Keratinocyte (primary cell): ENCODE measurements at regions not wholly inside any gene's neighbourhood (a gene's known extent, or its start where the extent isn't known, plus 50 kb on each side); places are given as distances from the start of the nearest gene placed in this dataset.

Source experiments
- DNase-seq: peaks from one replicate; pipeline ENCODE4 v3.0.0-alpha.2; 2011; ENCODE audit warnings: low read depth, missing footprints, low spot score
- FAIRE-seq: peaks from 2 replicates; lab custom pipeline; 2011; peaks lifted over from hg19 to GRCh38; lab: Jason Lieb, UNC
- H2AFZ ChIP-seq: 2 replicates; pipeline ENCODE4 v1.6.0; 2012; ENCODE audit warnings: low read length, control low read depth, inconsistent platforms; ENCODE audit not compliant: control insufficient read depth
- H3K27ac ChIP-seq: 2 replicates; pipeline ENCODE4 v1.5.1; 2011; ENCODE audit warnings: low read length; ENCODE audit not compliant: control insufficient read depth, insufficient read depth
- H3K27me3 ChIP-seq: 3 replicates; pipeline ENCODE4 v1.6.0; 2011; ENCODE audit warnings: low read length; ENCODE audit not compliant: control insufficient read depth, insufficient read depth; ENCODE audit errors: extremely low read depth
- H3K36me3 ChIP-seq, 2 experiments: 2 replicates in 1 of 2; 3 replicates in 1 of 2; pipeline ENCODE4 v1.5.1; 2011; ENCODE audit warnings: low read length in 2 of 2, mild to moderate bottlenecking in 1 of 2; ENCODE audit not compliant: control insufficient read depth in 2 of 2, insufficient read depth in 2 of 2; ENCODE audit errors: extremely low read depth in 1 of 2
- H3K4me1 ChIP-seq: 3 replicates; pipeline ENCODE4 v1.5.1; 2011; ENCODE audit warnings: low read length; ENCODE audit not compliant: control insufficient read depth, insufficient read depth; ENCODE audit errors: extremely low read depth
- H3K4me2 ChIP-seq: 3 replicates; pipeline ENCODE4 v1.6.0; 2011; ENCODE audit warnings: low read depth, low read length; ENCODE audit not compliant: control insufficient read depth, insufficient read depth; ENCODE audit errors: extremely low read depth
- H3K4me3 ChIP-seq, 3 experiments: fragments of 200-600 bp in 1 of 3; sonication (generic) in 1 of 3; 2 replicates in 2 of 3; 3 replicates in 1 of 3; pipeline ENCODE4 v1.5.1; 2011 to 2016; ENCODE audit warnings: low read length in 3 of 3, mild to moderate bottlenecking in 3 of 3, control low read depth in 2 of 3, inconsistent platforms in 1 of 3, low read depth in 1 of 3, mixed read lengths in 1 of 3, mixed run types in 1 of 3, moderate library complexity in 1 of 3; ENCODE audit not compliant: control insufficient read depth in 2 of 3, insufficient read depth in 2 of 3; ENCODE audit errors: extremely low read depth in 1 of 3
- H3K79me2 ChIP-seq: 2 replicates; pipeline ENCODE4 v1.6.0; 2012; ENCODE audit warnings: low read length; ENCODE audit not compliant: control insufficient read depth, insufficient read depth
- H3K9ac ChIP-seq: 3 replicates; pipeline ENCODE4 v1.6.0; 2011; ENCODE audit warnings: low read length; ENCODE audit not compliant: control insufficient read depth, insufficient read depth; ENCODE audit errors: extremely low read depth
- H3K9me1 ChIP-seq: 3 replicates; pipeline ENCODE4 v1.6.0; 2011; ENCODE audit warnings: low read length; ENCODE audit not compliant: control insufficient read depth, insufficient read depth; ENCODE audit errors: extremely low read depth
- H3K9me3 ChIP-seq: 2 replicates; pipeline ENCODE4 v1.5.1; 2012; ENCODE audit warnings: low read depth, low read length; ENCODE audit not compliant: control insufficient read depth
- H4K20me1 ChIP-seq: 3 replicates; pipeline ENCODE4 v1.6.0; 2011; ENCODE audit warnings: low read length; ENCODE audit not compliant: control insufficient read depth, insufficient read depth; ENCODE audit errors: extremely low read depth
- EZH2 ChIP-seq: IDR thresholded peaks from one replicate; pipeline ENCODE4 v1.6.1; 2012; ENCODE audit warnings: inconsistent platforms, mild to moderate bottlenecking, low read length, moderate library complexity
- dilution Hi-C: fragments of 300-500 bp; cut with MboI; formaldehyde crosslinking; loops from one replicate; pipeline ENCODE4 v1.7.0; 2020; ENCODE audit warnings: low sequenced_read_pairs; ENCODE audit not compliant: extremely low pct_ligation_motif_present
- TF ChIP-seq, protein P1 (sequence below), 3 experiments: IDR thresholded peaks in 1 of 3; conservative IDR thresholded peaks in 1 of 3; optimal IDR thresholded peaks in 1 of 3; 2 replicates in 2 of 3; 3 replicates in 1 of 3; pipeline versions ENCODE3 to v1.5.1; 2011; ENCODE audit warnings: low read length in 3 of 3, mild to moderate bottlenecking in 3 of 3, moderate library complexity in 2 of 3, control low read depth in 1 of 3, inconsistent platforms in 1 of 3; ENCODE audit not compliant: insufficient read depth in 2 of 3; ENCODE audit errors: extremely low read depth in 1 of 3

DNA sequence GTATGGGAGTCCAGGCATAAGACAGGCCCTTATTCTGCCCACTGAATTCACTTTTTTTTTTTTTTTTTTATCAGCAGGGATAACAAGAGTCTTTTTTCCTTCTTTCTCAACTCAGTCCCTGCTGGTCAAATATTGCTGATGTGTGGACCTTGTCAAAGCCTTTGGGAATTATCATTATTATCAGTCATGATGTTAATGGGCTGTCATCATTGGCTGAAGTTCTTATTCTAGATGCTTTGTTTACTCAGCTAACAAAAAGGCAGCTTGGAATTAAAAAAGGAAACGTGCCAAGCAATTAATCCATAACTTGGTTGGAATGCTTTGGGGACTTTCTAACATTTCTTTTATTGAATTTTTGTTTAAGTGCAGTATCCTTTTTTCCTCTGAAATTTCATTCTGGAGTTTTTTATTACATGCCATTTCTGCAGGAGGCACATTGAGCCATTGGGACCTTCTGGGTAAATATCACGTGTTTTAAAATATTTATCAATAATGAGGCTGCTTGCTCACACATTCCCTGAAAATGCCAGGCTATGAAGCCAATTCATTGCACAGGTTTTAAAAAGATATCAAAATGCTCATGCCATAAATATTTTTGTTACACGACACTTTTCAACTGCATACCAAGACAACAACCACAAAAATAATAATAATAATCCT, 246.3 kb downstream of the TXNL1 start:
- DNase-seq, result no peak
- Histone ChIP-seq H3K79me2 (no peaks in the 10 kb centered on the region), H3K9me3 (no peaks in the 10 kb centered on the region), H4K20me1 (no peaks in the 10 kb centered on the region), H3K9me1 (no peaks in the 10 kb centered on the region), H2AFZ (no peak overlapping the region), H3K27ac (no peak overlapping the region), H3K27me3 (no peaks in the 10 kb centered on the region), H3K36me3 (no peaks in the 10 kb centered on the region), H3K4me1 (no peaks in the 10 kb centered on the region), H3K4me3 (no peak overlapping the region), H3K4me2 (no peak overlapping the region), H3K9ac (no peak overlapping the region)
- no peak for FAIRE-seq
- dilution Hi-C loops, result no loop called here
- no peak for TF ChIP-seq EZH2
- TF ChIP-seq, protein P1, sequence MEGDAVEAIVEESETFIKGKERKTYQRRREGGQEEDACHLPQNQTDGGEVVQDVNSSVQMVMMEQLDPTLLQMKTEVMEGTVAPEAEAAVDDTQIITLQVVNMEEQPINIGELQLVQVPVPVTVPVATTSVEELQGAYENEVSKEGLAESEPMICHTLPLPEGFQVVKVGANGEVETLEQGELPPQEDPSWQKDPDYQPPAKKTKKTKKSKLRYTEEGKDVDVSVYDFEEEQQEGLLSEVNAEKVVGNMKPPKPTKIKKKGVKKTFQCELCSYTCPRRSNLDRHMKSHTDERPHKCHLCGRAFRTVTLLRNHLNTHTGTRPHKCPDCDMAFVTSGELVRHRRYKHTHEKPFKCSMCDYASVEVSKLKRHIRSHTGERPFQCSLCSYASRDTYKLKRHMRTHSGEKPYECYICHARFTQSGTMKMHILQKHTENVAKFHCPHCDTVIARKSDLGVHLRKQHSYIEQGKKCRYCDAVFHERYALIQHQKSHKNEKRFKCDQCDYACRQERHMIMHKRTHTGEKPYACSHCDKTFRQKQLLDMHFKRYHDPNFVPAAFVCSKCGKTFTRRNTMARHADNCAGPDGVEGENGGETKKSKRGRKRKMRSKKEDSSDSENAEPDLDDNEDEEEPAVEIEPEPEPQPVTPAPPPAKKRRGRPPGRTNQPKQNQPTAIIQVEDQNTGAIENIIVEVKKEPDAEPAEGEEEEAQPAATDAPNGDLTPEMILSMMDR (optimal IDR thresholded peaks at IDR 0.05 in 1 of 3, IDR thresholded peaks at IDR 0.05 in 1 of 3, conservative IDR thresholded peaks at IDR 0.05 in 1 of 3; ENCODE audit: extremely low read depth in 1 of 3, insufficient read depth in 2 of 3, low read length in 3 of 3), result no peak

DNA sequence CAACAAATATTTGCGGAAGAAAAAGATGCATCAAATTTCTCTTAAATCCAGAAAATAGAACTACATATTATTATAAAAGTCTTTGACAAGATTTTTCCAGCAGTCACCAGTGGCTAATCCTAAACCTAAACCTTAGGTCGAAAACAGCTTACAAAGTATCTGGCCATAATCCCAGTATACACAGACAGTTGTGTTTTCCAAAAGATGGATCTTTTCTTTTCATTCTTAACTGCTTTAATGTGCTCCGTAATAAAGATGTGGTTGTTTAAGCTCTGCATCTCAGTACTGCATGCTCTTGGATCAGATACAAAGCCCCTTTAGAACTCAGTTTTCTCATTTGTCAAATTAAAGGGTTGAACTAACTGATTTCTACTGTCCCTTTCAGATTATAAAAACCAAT, 247.8 kb downstream of the TXNL1 start:
- Histone ChIP-seq H3K4me1 (no peaks in the 10 kb centered on the region), H4K20me1 (no peaks in the 10 kb centered on the region), H3K4me3 (no peak overlapping the region), H3K36me3 (no peaks in the 10 kb centered on the region), H3K27ac (no peak overlapping the region), H3K79me2 (no peaks in the 10 kb centered on the region), H3K9ac (no peak overlapping the region), H3K4me2 (no peak overlapping the region), H3K27me3 (no peaks in the 10 kb centered on the region), H2AFZ (no peak overlapping the region), H3K9me3 (no peaks in the 10 kb centered on the region), H3K9me1 (no peaks in the 10 kb centered on the region)
- no peak for DNase-seq
- FAIRE-seq, result no peak
- TF ChIP-seq, protein P1 (optimal IDR thresholded peaks at IDR 0.05 in 1 of 3, IDR thresholded peaks at IDR 0.05 in 1 of 3, conservative IDR thresholded peaks at IDR 0.05 in 1 of 3; ENCODE audit: extremely low read depth in 1 of 3, insufficient read depth in 2 of 3, low read length in 3 of 3), result no peak
- TF ChIP-seq EZH2, result no peak
- dilution Hi-C loops, result no loop called here
